CD14-positive monocyte (primary cell): ENCODE measurements at regions not wholly inside any gene's neighbourhood (a gene's known extent, or its start where the extent isn't known, plus 50 kb on each side); places are given as distances from the start of the nearest gene placed in this dataset.

ENCODE experiments used
- DNase-seq, 3 donors: peaks; one replicate each; pipeline ENCODE4 v3.0.0-alpha.2; 2011 to 2022
- H2AFZ ChIP-seq: 2 replicates; pipeline ENCODE4 v1.6.0; 2012; ENCODE audit warnings: mild to moderate bottlenecking, low read depth, low read length, inconsistent platforms; ENCODE audit not compliant: insufficient read depth, poor library complexity, severe bottlenecking
- H3K27ac ChIP-seq, 2 donors: 1 replicate in 1 of 2; 2 replicates in 1 of 2; pipeline ENCODE4 v1.5.1; 2012 to 2013; ENCODE audit warnings: low read length in 2 of 2, control low read depth in 1 of 2, inconsistent platforms in 1 of 2, low read depth in 1 of 2, mild to moderate bottlenecking in 1 of 2
- H3K27me3 ChIP-seq, 2 donors: one replicate each; pipeline versions ENCODE4 v1.6.0 to v1.6.1; 2011 to 2013; ENCODE audit warnings: low read length in 2 of 2; ENCODE audit not compliant: control insufficient read depth in 2 of 2, insufficient read depth in 2 of 2
- H3K36me3 ChIP-seq, 2 donors: replicated peaks in 1 of 2; 1 replicate in 1 of 2; 2 replicates in 1 of 2; pipeline versions ENCODE4 v1.5.1 to v1.6.1; 2012 to 2013; ENCODE audit warnings: low read length in 2 of 2, control low read depth in 1 of 2, inconsistent platforms in 1 of 2, mild to moderate bottlenecking in 1 of 2; ENCODE audit not compliant: insufficient read depth in 2 of 2, control insufficient read depth in 1 of 2
- H3K4me1 ChIP-seq, 2 donors: 1 replicate in 1 of 2; 2 replicates in 1 of 2; pipeline versions ENCODE4 v1.5.1 to v1.6.1; 2012 to 2013; ENCODE audit warnings: low read length in 2 of 2, control low read depth in 1 of 2, inconsistent platforms in 1 of 2, mild to moderate bottlenecking in 1 of 2, moderate library complexity in 1 of 2; ENCODE audit not compliant: insufficient read depth in 2 of 2, control insufficient read depth in 1 of 2
- H3K4me2 ChIP-seq: replicated peaks from 2 replicates; pipeline ENCODE3; 2012; ENCODE audit warnings: low read length, moderate library complexity, mild to moderate bottlenecking; ENCODE audit not compliant: poor library complexity, severe bottlenecking; ENCODE audit errors: extremely low read depth
- H3K4me3 ChIP-seq, 3 experiments: fragments of 200-600 bp in 1 of 3; sonication (generic) in 1 of 3; replicated peaks in 1 of 3; 1 replicate in 2 of 3; 2 replicates in 1 of 3; pipeline ENCODE4 v1.5.1; 2011 to 2013; ENCODE audit warnings: low read length in 3 of 3, mild to moderate bottlenecking in 3 of 3, control low read depth in 2 of 3, low read depth in 2 of 3, inconsistent platforms in 1 of 3, moderate library complexity in 1 of 3
- H3K79me2 ChIP-seq: 2 replicates; pipeline ENCODE4 v1.6.0; 2012; ENCODE audit warnings: mild to moderate bottlenecking, control low read depth, inconsistent platforms, low read length, moderate library complexity; ENCODE audit not compliant: insufficient read depth
- H3K9ac ChIP-seq: 2 replicates; pipeline ENCODE4 v1.6.0; 2017; ENCODE audit warnings: low read length, mild to moderate bottlenecking; ENCODE audit not compliant: insufficient read depth, poor library complexity, severe bottlenecking
- H3K9me3 ChIP-seq, 2 donors: replicated peaks in 1 of 2; 1 replicate in 1 of 2; 2 replicates in 1 of 2; pipeline versions ENCODE4 v1.5.1 to v1.6.1; 2012 to 2013; ENCODE audit warnings: low read length in 2 of 2, control low read depth in 1 of 2; ENCODE audit not compliant: control insufficient read depth in 1 of 2, insufficient read depth in 1 of 2
- H4K20me1 ChIP-seq: 2 replicates; pipeline ENCODE4 v1.6.0; 2012; ENCODE audit warnings: mild to moderate bottlenecking, low read length, control low read depth, moderate library complexity; ENCODE audit not compliant: insufficient read depth
- H3K27ac Mint-ChIP-seq, 7 donors: one replicate each; pipeline ENCODE4 v1.8.0; 2020; ENCODE audit warnings: mild to moderate bottlenecking in 7 of 7, mixed read lengths in 7 of 7, moderate library complexity in 6 of 7, inconsistent platforms in 2 of 7
- H3K27me3 Mint-ChIP-seq, 3 donors: one replicate each; pipeline ENCODE4 v1.8.0; 2021 to 2022; ENCODE audit warnings: low read depth in 3 of 3, mild to moderate bottlenecking in 3 of 3, mixed read lengths in 3 of 3, moderate library complexity in 3 of 3, inconsistent platforms in 1 of 3
- H3K36me3 Mint-ChIP-seq, 2 donors: one replicate each; pipeline ENCODE4 v1.8.0; 2020; ENCODE audit warnings: mixed read lengths in 2 of 2, inconsistent platforms in 1 of 2, mild to moderate bottlenecking in 1 of 2
- H3K4me1 Mint-ChIP-seq: one replicate; pipeline ENCODE4 v1.8.0; 2020; ENCODE audit warnings: mild to moderate bottlenecking, mixed read lengths
- H3K4me3 Mint-ChIP-seq, 2 donors: one replicate each; pipeline ENCODE4 v1.8.0; 2020; ENCODE audit warnings: mild to moderate bottlenecking in 2 of 2, mixed read lengths in 2 of 2, moderate library complexity in 1 of 2
- H3K9me3 Mint-ChIP-seq, 7 donors: one replicate each; pipeline ENCODE4 v1.8.0; 2020 to 2022; ENCODE audit warnings: mixed read lengths in 7 of 7, mild to moderate bottlenecking in 6 of 7, moderate library complexity in 6 of 7, inconsistent platforms in 2 of 7
- WGBS: methylation state at CpG from one replicate; pipeline ENCODE4 v1.1.5; 2013; ENCODE audit warnings: missing lambda C conversion rate; ENCODE audit not compliant: insufficient coverage; 5-methylcytosine and 5-hydroxymethylcytosine counted together
- intact Hi-C, 2 donors: fragments of 100-400 bp; cut with micrococcal nuclease; formaldehyde crosslinking; loops; one replicate each; pipeline versions ENCODE4 v1.15.0 to v1.15.1; 2023
- TF ChIP-seq, protein P1 (sequence below): fragments of 200-600 bp; IDR thresholded peaks from one replicate; pipeline ENCODE4 v1.8.0; 2022; ENCODE audit warnings: antibody characterized with exemption, mild to moderate bottlenecking

DNA sequence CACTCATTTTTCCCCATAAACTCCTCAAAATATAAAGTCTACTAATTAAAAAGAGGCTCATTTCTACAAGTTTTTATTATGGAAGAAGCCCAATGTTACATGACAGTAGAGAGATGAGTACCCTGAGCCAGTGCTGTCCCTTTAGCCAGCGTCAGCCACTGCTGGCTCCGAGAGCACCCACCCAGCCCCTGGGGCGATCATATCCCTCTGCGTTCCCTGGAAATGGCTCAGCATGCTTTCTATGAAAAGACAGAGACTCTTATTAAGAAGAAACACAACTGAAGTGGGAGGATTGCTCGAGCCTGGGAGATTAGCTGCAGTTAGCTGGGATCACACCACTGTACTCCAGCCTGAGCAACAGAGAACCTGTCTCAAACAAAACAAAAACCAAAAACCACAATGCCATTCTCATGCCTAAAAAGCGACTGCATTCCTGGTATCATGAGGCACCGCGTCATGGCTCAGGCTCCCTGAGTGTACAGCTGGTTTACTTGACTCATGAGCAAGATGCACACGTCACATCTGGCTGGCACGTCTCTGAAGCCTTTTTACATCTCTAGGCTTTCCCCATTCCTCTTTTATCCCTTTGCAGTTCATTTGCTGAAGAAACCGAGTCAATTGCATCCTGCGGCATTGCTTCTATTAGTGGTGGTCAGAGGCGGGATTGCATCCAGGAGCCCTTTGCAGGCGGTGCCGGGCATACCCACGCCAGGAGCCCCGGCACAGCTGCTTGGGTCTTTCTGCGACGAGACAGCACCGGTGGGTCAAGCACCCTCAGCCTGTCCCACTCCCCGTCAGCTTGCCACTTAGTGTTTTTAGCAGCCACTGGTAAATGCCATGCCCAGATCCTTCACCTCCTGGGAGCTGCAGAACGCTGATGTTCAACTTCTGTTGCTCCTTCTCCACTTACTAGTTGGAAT is 119.9 kb downstream of the CTTN start:
- WGBS: 96% methylated on average over 17 of the region's 22 CpGs
- no peak overlapping the region for H3K27ac Mint-ChIP-seq

DNA sequence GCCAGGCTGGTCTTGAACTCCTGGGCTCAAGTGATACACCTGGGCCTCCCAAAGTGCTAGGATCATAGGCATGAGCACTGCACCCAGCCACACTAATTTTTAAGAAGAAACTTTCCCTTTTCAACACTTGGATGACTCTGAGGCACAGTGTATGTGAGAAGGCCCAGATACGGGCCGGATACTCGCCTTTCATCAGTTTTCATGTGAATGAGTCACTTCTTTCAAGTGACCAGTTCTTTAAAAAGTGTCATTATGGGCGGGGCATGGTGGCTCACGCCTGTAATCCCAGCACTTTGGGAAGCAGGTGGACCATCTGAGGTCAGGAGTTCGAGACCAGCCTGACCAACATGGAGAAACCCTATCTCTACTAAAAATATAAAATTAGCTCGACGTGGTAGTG is 120.8 kb downstream of the CTTN start:
- TF ChIP-seq, protein P1, sequence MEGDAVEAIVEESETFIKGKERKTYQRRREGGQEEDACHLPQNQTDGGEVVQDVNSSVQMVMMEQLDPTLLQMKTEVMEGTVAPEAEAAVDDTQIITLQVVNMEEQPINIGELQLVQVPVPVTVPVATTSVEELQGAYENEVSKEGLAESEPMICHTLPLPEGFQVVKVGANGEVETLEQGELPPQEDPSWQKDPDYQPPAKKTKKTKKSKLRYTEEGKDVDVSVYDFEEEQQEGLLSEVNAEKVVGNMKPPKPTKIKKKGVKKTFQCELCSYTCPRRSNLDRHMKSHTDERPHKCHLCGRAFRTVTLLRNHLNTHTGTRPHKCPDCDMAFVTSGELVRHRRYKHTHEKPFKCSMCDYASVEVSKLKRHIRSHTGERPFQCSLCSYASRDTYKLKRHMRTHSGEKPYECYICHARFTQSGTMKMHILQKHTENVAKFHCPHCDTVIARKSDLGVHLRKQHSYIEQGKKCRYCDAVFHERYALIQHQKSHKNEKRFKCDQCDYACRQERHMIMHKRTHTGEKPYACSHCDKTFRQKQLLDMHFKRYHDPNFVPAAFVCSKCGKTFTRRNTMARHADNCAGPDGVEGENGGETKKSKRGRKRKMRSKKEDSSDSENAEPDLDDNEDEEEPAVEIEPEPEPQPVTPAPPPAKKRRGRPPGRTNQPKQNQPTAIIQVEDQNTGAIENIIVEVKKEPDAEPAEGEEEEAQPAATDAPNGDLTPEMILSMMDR: no peak
- Histone ChIP-seq H3K79me2 (no peaks in the 10 kb centered on the region), H3K4me2 (no peak overlapping the region), H3K27me3 (peaks cover 0 to 2% of the 10 kb centered on the region in 2 donors), H4K20me1 (no peaks in the 10 kb centered on the region), H2AFZ (no peak overlapping the region), H3K9me3 (no peaks in the 10 kb centered on the region), H3K4me3 (no peak overlapping the region), H3K27ac (no peak overlapping the region), H3K36me3 (no peaks in the 10 kb centered on the region), H3K9ac (no peak overlapping the region), H3K4me1 (no peaks in the 10 kb centered on the region)
- Mint-ChIP-seq H3K4me1 (no peaks in the 10 kb centered on the region), H3K36me3 (no peaks in the 10 kb centered on the region), H3K4me3 (no peak overlapping the region), H3K27ac (no peak overlapping the region), H3K9me3 (peaks cover 0 to 2% (median 0%) of the 10 kb centered on the region in 7 donors), H3K27me3 (peaks cover 6 to 16% (median 11%) of the 10 kb centered on the region in 3 donors)
- DNase-seq: no peak
- WGBS: 95% methylated on average over 6 of the region's 8 CpGs
- intact Hi-C loops: no loop called here

More for the DNA sequence above, 119.9 kb downstream of the CTTN start:
- peaks cover under 1 to 4% of the 10 kb centered on the region in 2 donors for H3K9me3 ChIP-seq
- Mint-ChIP-seq H3K27me3 (peaks cover 6 to 15% (median 8%) of the 10 kb centered on the region in 3 donors), H3K9me3 (peaks cover 0 to 8% (median under 1%) of the 10 kb centered on the region in 7 donors), H3K4me3 (no peak overlapping the region), H3K4me1 (no peaks in the 10 kb centered on the region), H3K36me3 (no peaks in the 10 kb centered on the region)
- no peak for DNase-seq
- peaks cover 0 to 2% of the 10 kb centered on the region in 2 donors for H3K27me3 ChIP-seq
- no peak overlapping the region for H3K4me3 ChIP-seq
- H3K79me2 ChIP-seq: no peaks in the 10 kb centered on the region
- no peaks in the 10 kb centered on the region for H4K20me1 ChIP-seq
- H3K4me1 ChIP-seq: no peaks in the 10 kb centered on the region
- intact Hi-C loops: no loop called here
- no peak overlapping the region for H3K4me2 ChIP-seq
- TF ChIP-seq, protein P1: no peak
- no peak overlapping the region for H2AFZ ChIP-seq
- H3K9ac ChIP-seq: no peak overlapping the region
- no peak overlapping the region for H3K27ac ChIP-seq
- no peaks in the 10 kb centered on the region for H3K36me3 ChIP-seq
